GM10248 (cell line): ENCODE measurements at regions not wholly inside any gene's neighbourhood (a gene's known extent, or its start where the extent isn't known, plus 50 kb on each side); places are given as distances from the start of the nearest gene placed in this dataset.

Source experiments
- CTCF ChIA-PET: fragments of 300-600 bp; sonication (Branson Sonifier 250); formaldehyde crosslinking; extraction: SDS; loops from one replicate; lab custom pipeline; 2021; ENCODE audit warnings: antibody characterized with exemption; lab: Yijun Ruan, JAX
- POLR2A ChIA-PET: fragments of 350-650 bp; sonication (Branson Sonifier 250); formaldehyde crosslinking; extraction: SDS; loops from one replicate; lab custom pipeline; 2020; ENCODE audit warnings: antibody characterized with exemption; lab: Yijun Ruan, JAX
- DNase-seq: peaks from one replicate; pipeline ENCODE4 v3.0.0; 2012; ENCODE audit errors: extremely low spot score
- CTCF ChIP-seq: IDR thresholded peaks from 2 replicates; pipeline ENCODE4 v1.5.1; 2012; ENCODE audit warnings: mild to moderate bottlenecking, low read depth; ENCODE audit errors: extremely low read depth, missing control alignments, control extremely low read depth

GRCh38 chr18:2368102-2368501 is 203.2 kb downstream of the METTL4 start:
- no peak for DNase-seq
- TF ChIP-seq CTCF = no peak
- ChIA-PET POLR2A (no interaction called here), CTCF (no interaction called here)

GRCh38 chr18:2376707-2377106 is 194.6 kb downstream of the METTL4 start:
- CTCF ChIA-PET = no interaction called here
- no peak for DNase-seq
- POLR2A ChIA-PET = no interaction called here
- no peak for TF ChIP-seq CTCF

- CTCF ChIA-PET = no interaction called here
- no peak for TF ChIP-seq CTCF
These were observed 191.2 kb downstream of the METTL4 start for GRCh38 chr18:2380101-2380500.

GRCh38 chr18:2381539-2381938 is 189.8 kb downstream of the METTL4 start:
- ChIA-PET CTCF (no interaction called here), POLR2A (no interaction called here)
- no peak for TF ChIP-seq CTCF
- DNase-seq = no peak

More at GRCh38 chr18:2380101-2380500, 191.2 kb downstream of the METTL4 start:
- no peak for DNase-seq
- POLR2A ChIA-PET = no interaction called here

GRCh38 chr18:2387588-2387987 is 183.7 kb downstream of the METTL4 start:
- no peak for TF ChIP-seq CTCF
- DNase-seq = no peak
- ChIA-PET CTCF (no interaction called here), POLR2A (no interaction called here)

GRCh38 chr18:2390158-2390557 is 181.1 kb downstream of the METTL4 start:
- ChIA-PET POLR2A (no interaction called here), CTCF (no interaction called here)
- no peak for TF ChIP-seq CTCF
- DNase-seq = no peak

GRCh38 chr18:2391470-2391869 is 179.8 kb downstream of the METTL4 start:
- ChIA-PET POLR2A (no interaction called here), CTCF (no interaction called here)
- no peak for DNase-seq
- TF ChIP-seq CTCF = no peak
